Type B pancreatic cell (in vitro differentiated cells): ENCODE measurements at regions not wholly inside any gene's neighbourhood (a gene's known extent, or its start where the extent isn't known, plus 50 kb on each side); places are given as distances from the start of the nearest gene placed in this dataset.

ENCODE experiments used
- DNase-seq: peaks from one replicate; pipeline ENCODE4 v3.0.0; 2021; ENCODE audit warnings: mixed read lengths; ENCODE audit not compliant: unreplicated experiment; ENCODE audit errors: extremely low spot score
- H3K27ac Mint-ChIP-seq: 2 replicates; pipeline ENCODE4 v1.8.0; 2021; ENCODE audit warnings: mild to moderate bottlenecking, mixed read lengths
- H3K27me3 Mint-ChIP-seq: 2 replicates; pipeline ENCODE4 v1.8.0; 2021; ENCODE audit warnings: mixed read lengths
- H3K36me3 Mint-ChIP-seq: 2 replicates; pipeline ENCODE4 v1.8.0; 2021; ENCODE audit warnings: mixed read lengths
- H3K4me1 Mint-ChIP-seq: one replicate; pipeline ENCODE4 v1.8.0; 2021; ENCODE audit warnings: mixed read lengths; ENCODE audit not compliant: unreplicated experiment
- H3K4me3 Mint-ChIP-seq: 2 replicates; pipeline ENCODE4 v1.8.0; 2021; ENCODE audit warnings: mild to moderate bottlenecking, mixed read lengths
- H3K9me3 Mint-ChIP-seq: 2 replicates; pipeline ENCODE4 v1.8.0; 2021; ENCODE audit warnings: mixed read lengths
- TF ChIP-seq, protein P1 (sequence below): fragments of 200-600 bp; sonication (generic); conservative IDR thresholded peaks from 2 replicates; pipeline ENCODE4 v1.5.0; 2021; ENCODE audit warnings: antibody characterized with exemption, mild to moderate bottlenecking

DNA sequence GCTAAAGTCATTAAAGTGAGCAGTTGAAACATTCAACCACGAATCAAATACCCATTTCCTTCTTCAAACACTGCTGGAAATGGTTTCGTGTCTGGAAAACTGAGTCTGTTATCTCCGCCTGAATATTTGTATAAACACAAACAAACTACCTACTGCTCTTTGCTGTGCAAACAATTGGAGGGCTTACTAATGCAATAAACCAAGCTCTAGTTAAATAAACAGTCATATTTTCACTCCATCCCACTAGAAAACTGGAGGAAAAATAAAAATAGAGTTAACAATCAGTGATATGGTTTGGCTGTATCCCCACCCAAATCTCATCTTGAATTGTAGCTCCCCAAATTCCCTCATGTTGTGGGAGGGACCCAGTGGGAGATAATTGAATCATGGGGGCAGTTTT, 397.6 kb downstream of the RASEF start:
- Mint-ChIP-seq H3K4me3 (no peak overlapping the region), H3K36me3 (no peaks in the 10 kb centered on the region), H3K9me3 (no peaks in the 10 kb centered on the region), H3K27ac (no peak overlapping the region), H3K27me3 (peaks cover 21% of the 10 kb centered on the region), H3K4me1 (peaks cover 13% of the 10 kb centered on the region)
- TF ChIP-seq, protein P1, sequence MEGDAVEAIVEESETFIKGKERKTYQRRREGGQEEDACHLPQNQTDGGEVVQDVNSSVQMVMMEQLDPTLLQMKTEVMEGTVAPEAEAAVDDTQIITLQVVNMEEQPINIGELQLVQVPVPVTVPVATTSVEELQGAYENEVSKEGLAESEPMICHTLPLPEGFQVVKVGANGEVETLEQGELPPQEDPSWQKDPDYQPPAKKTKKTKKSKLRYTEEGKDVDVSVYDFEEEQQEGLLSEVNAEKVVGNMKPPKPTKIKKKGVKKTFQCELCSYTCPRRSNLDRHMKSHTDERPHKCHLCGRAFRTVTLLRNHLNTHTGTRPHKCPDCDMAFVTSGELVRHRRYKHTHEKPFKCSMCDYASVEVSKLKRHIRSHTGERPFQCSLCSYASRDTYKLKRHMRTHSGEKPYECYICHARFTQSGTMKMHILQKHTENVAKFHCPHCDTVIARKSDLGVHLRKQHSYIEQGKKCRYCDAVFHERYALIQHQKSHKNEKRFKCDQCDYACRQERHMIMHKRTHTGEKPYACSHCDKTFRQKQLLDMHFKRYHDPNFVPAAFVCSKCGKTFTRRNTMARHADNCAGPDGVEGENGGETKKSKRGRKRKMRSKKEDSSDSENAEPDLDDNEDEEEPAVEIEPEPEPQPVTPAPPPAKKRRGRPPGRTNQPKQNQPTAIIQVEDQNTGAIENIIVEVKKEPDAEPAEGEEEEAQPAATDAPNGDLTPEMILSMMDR = no peak
- no peak for DNase-seq

DNA sequence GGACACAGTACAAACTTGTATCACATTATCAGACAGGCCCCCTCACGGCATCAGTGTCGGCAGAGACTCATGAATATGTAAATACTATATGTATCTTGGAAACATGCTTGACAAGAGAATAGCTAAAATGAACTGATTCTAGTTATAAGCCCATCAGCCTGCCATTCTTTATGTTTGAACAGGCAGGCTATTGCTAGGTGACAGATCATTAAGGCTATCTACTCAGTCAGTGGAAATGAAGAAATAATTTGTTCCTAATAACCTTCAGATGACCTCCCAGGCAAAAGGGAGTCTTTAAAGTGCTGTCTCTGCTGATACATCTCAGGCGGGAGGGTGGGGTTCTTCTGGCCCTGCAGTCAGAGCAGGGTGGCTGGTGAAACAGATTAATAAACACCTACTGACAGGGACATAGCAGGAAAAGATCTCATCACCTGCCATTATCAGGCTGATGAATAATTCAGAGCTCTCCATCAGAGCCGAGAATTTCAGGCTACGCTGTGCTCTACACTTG, 394.2 kb downstream of the RASEF start:
- Mint-ChIP-seq H3K27me3 (peaks cover 27% of the 10 kb centered on the region), H3K27ac (no peak overlapping the region), H3K36me3 (no peaks in the 10 kb centered on the region), H3K4me1 (peaks cover 13% of the 10 kb centered on the region), H3K9me3 (no peaks in the 10 kb centered on the region), H3K4me3 (peak overlapping the region; percentile 10)
- no peak for DNase-seq
- TF ChIP-seq, protein P1 = no peak

DNA sequence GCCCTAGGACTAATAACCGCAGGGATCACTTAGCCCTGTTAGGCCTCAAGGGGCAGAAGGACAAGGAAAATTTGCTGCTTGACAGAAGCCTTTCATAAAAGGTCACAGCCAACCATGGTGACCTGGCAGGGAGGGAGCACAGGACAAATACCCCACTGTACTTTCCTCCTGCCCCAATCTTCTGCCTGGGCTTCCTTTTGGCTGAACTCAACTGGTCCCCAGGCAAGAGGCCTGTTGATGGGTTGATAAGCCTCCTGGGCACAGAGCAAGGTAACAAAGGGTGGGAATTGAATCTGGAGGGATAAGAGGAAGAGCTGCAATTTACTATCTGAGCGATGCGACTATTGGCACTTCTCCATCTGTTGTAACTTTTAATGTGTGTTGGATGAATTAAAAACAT, 392.9 kb downstream of the RASEF start:
- H3K27me3 Mint-ChIP-seq = peaks cover 21% of the 10 kb centered on the region
- TF ChIP-seq, protein P1 = no peak
- no peaks in the 10 kb centered on the region for H3K9me3 Mint-ChIP-seq

DNA sequence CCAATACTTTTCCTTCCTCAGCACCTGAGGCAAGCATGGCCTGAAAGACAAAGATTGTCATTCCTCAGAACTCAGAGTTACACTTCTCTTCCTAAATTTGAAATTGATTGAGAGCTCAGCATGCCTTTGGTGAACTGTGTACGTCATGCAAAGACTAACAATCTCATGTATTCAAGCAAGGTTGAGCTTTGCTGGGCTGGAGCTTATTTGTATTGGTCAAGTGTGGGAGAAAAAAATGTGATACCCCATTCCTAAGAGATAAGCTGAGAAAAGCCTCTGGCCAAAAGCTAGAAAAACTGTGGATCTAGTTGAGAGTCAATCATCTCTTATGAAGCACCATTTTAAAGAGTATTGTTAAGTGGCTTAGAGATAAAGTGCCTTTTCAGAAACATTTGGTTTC, 392.2 kb downstream of the RASEF start:
- H3K4me3 Mint-ChIP-seq = no peak overlapping the region
- H3K4me1 Mint-ChIP-seq = peaks cover 13% of the 10 kb centered on the region
- H3K27ac Mint-ChIP-seq = no peak overlapping the region
- no peaks in the 10 kb centered on the region for H3K9me3 Mint-ChIP-seq
- peaks cover 19% of the 10 kb centered on the region for H3K27me3 Mint-ChIP-seq
- DNase-seq = no peak
- H3K36me3 Mint-ChIP-seq = no peaks in the 10 kb centered on the region
- TF ChIP-seq, protein P1 = no peak

More for the DNA sequence above, 392.9 kb downstream of the RASEF start:
- no peak overlapping the region for H3K27ac Mint-ChIP-seq
- no peak overlapping the region for H3K4me3 Mint-ChIP-seq
- DNase-seq = no peak
- H3K36me3 Mint-ChIP-seq = no peaks in the 10 kb centered on the region
- peaks cover 13% of the 10 kb centered on the region for H3K4me1 Mint-ChIP-seq

DNA sequence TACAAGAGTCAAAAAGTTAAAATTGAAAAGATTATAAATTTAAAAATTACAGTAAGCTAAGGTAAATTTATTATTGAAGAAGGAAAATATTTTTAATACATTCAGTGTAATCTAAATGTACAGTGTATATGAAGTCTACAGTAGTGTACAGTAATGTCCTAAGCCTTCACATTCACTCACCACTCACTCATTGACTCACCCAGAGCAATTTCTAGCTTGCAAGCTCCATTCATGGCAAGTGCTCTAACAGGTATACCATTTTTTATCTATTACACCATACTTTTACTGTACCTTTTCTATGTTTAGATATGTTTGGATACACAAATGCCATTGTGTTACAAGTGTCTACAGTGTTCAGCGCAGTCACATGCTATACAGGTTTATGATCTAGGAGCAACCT, 389.7 kb downstream of the RASEF start:
- H3K9me3 Mint-ChIP-seq = no peaks in the 10 kb centered on the region
- TF ChIP-seq, protein P1 = no peak
- no peak for DNase-seq
- no peak overlapping the region for H3K4me3 Mint-ChIP-seq
- peaks cover 23% of the 10 kb centered on the region for H3K27me3 Mint-ChIP-seq
- peaks cover 15% of the 10 kb centered on the region for H3K4me1 Mint-ChIP-seq
- H3K36me3 Mint-ChIP-seq = no peaks in the 10 kb centered on the region
- H3K27ac Mint-ChIP-seq = no peak overlapping the region

DNA sequence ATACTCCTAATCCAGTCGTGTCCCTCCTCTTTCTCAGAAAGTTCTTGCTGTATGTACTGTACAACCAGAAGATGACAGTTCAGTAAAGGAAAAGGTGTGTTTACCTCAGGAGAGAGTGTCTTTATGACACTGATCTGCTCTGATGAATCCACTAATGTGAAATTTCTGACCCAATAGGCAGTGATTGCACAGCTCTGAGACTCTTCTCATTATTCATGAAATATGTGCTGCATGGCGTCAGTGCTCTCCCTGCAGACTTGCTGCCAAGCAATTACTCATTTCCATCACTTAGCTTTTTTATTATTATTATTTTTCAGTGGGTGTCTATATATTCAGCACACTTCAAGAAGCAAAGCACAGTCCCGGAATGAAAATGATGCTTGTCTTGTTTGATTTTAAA, 389.0 kb downstream of the RASEF start:
- H3K4me1 Mint-ChIP-seq = peaks cover 11% of the 10 kb centered on the region
- DNase-seq = no peak

More for the DNA sequence above, 389.0 kb downstream of the RASEF start:
- Mint-ChIP-seq H3K27me3 (peaks cover 21% of the 10 kb centered on the region), H3K27ac (no peak overlapping the region), H3K9me3 (no peaks in the 10 kb centered on the region), H3K4me3 (no peak overlapping the region), H3K36me3 (no peaks in the 10 kb centered on the region)
- TF ChIP-seq, protein P1 = no peak
